ENCODE measurements at regions not wholly inside any gene's neighbourhood (a gene's known extent, or its start where the extent isn't known, plus 50 kb on each side); places are given as distances from the start of the nearest gene placed in this dataset.

GRCh38 chr2:120669121-120669952, 66.3 kb upstream of the GLI2 start (continued):
- TF ChIP-seq REST (IDR thresholded peaks at IDR 0.05; ENCODE audit: low read depth, low read length): no peak
- TF ChIP-seq NR2C2 (IDR thresholded peaks at IDR 0.05; ENCODE audit: borderline replicate concordance, control insufficient read depth, insufficient read length, low read depth): no peak
- TF ChIP-seq NFYA (IDR thresholded peaks at IDR 0.05; ENCODE audit: borderline replicate concordance, low read depth, low read length): no peak
- TF ChIP-seq SREBF2 (IDR thresholded peaks at IDR 0.05; ENCODE audit: low read length): no peak

GRCh38 chr2:120669971-120670370, 65.7 kb upstream of the GLI2 start:
- Histone ChIP-seq H4K20me1 (ENCODE audit: control insufficient read depth, insufficient read depth) (no peaks in the 10 kb centered on the region), H3K9me3 (replicated peaks; ENCODE audit: control insufficient read depth, insufficient read depth, low read length) (peaks cover 2% of the 10 kb centered on the region), H3K4me2 (ENCODE audit: control insufficient read depth, insufficient read depth) (no peak overlapping the region), H3K36me3 (ENCODE audit: control insufficient read depth in 2 of 2, insufficient read depth in 2 of 2, low read length in 1 of 2) (no peaks in the 10 kb centered on the region), H3K9ac (ENCODE audit: control insufficient read depth, insufficient read depth, low read length) (no peak overlapping the region), H3K27ac (ENCODE audit: control insufficient read depth, insufficient read depth) (no peak overlapping the region), H2AFZ (ENCODE audit: control insufficient read depth, low read depth, low read length) (no peak overlapping the region), H3K4me1 (ENCODE audit: control insufficient read depth, insufficient read depth, low read length) (no peaks in the 10 kb centered on the region), H3K27me3 (replicated peaks in 1 of 2; ENCODE audit: control insufficient read depth in 2 of 2, insufficient read depth in 2 of 2, low read length in 1 of 2) (no peaks in the 10 kb centered on the region), H3K4me3 (no peak overlapping the region), H3K79me2 (ENCODE audit: control insufficient read depth, insufficient read depth, low read length) (no peaks in the 10 kb centered on the region)
- ChIA-PET RAD21 (ENCODE audit: unreplicated experiment) (no interaction called here), SMC1A (ENCODE audit: uncharacterized antibody, unreplicated experiment) (no interaction called here), CTCF (interaction anchor here (1.4 kb wide), 1 partner anchor 11 kb away, joined by 8 read pairs; no protein-coding TSS in a partner anchor), POLR2A (no interaction called here)
- BruUV-seq (replicated peaks): no TSS peak
- in situ Hi-C loops (cut with MboI): loop anchor here (10.0 kb wide), 1 partner anchor 965 kb away; no protein-coding TSS in a partner anchor
- FAIRE-seq (no peak), ATAC-seq (no peak), DNase-seq (ENCODE audit: low read depth, low spot score) (no peak)
- intact Hi-C loops (cut with micrococcal nuclease; ENCODE audit: unreplicated experiment): no loop called here
- WGBS (ENCODE audit: insufficient coverage, insufficient replicate concordance, low lambda C conversion rate, missing lambda C conversion rate): 29% methylated on average over 12 of the region's 12 CpGs
- TF ChIP-seq NFYA (IDR thresholded peaks at IDR 0.05; ENCODE audit: borderline replicate concordance, low read depth, low read length) (no peak), BRCA1 (IDR thresholded peaks at IDR 0.05; ENCODE audit: low read depth, low read length) (no peak), STAT3 (IDR thresholded peaks at IDR 0.05; ENCODE audit: low read depth, low read length) (no peak), NFXL1 (IDR thresholded peaks at IDR 0.05; ENCODE audit: borderline replicate concordance) (no peak)

Data from GM12878 (cell line).